GM19468 (cell line): ENCODE measurements at regions not wholly inside any gene's neighbourhood (a gene's known extent, or its start where the extent isn't known, plus 50 kb on each side); places are given as distances from the start of the nearest gene placed in this dataset.
"Not testable (repeated sequence)": the region's sequence is repeated elsewhere in the genome, so short reads cannot be mapped to it uniquely, and the experiment has no call there.

Source experiments
- ATAC-seq: cut with Tn5 transposase; IDR thresholded peaks from one replicate; pipeline ENCODE4 v1.9.1; 2021; ENCODE audit warnings: mild to moderate bottlenecking, moderate library complexity, moderate number of reproducible peaks; ENCODE audit not compliant: unreplicated experiment; ENCODE audit errors: extremely low read depth

GRCh38 chr10:81514811-81515210 lies 360.2 kb upstream of the NRG3 start:
- no peak for ATAC-seq

GRCh38 chr10:81520688-81521087 lies 354.3 kb upstream of the NRG3 start:
- ATAC-seq, result no peak

GRCh38 chr10:81524467-81524866 lies 350.5 kb upstream of the NRG3 start:
- no peak for ATAC-seq

GRCh38 chr10:81532403-81532802 lies 342.6 kb upstream of the NRG3 start:
- ATAC-seq, result no peak

- no peak for ATAC-seq
Observed at GRCh38 chr10:81534991-81535390, 340.0 kb upstream of the NRG3 start.

- ATAC-seq, result no peak
Observed at GRCh38 chr10:81541517-81541916, 333.5 kb upstream of the NRG3 start.

- no peak for ATAC-seq
Observed at GRCh38 chr10:81546243-81546642, 328.8 kb upstream of the NRG3 start.

GRCh38 chr10:81548160-81548559 lies 326.8 kb upstream of the NRG3 start:
- no peak for ATAC-seq

- ATAC-seq, result no peak
Observed at GRCh38 chr10:81564143-81564542, 310.9 kb upstream of the NRG3 start.

- no peak for ATAC-seq
Observed at GRCh38 chr10:81569488-81569887, 305.5 kb upstream of the NRG3 start.

- no peak for ATAC-seq
Observed at GRCh38 chr10:81570349-81570748, 304.6 kb upstream of the NRG3 start.

GRCh38 chr10:81570878-81571794 lies 303.9 kb upstream of the NRG3 start:
- no peak for ATAC-seq

- no peak for ATAC-seq
Observed at GRCh38 chr10:81575036-81575435, 300.0 kb upstream of the NRG3 start.

- no peak for ATAC-seq
Observed at GRCh38 chr10:81576336-81576735, 298.7 kb upstream of the NRG3 start.

GRCh38 chr10:81594991-81595390 lies 280.0 kb upstream of the NRG3 start:
- no peak for ATAC-seq

- ATAC-seq, result no peak
Observed at GRCh38 chr10:81600185-81600584, 274.8 kb upstream of the NRG3 start.

- no peak for ATAC-seq
Observed at GRCh38 chr10:81603106-81603620, 271.8 kb upstream of the NRG3 start.

GRCh38 chr10:81644485-81644884 lies 230.5 kb upstream of the NRG3 start:
- not testable (repeated sequence) for ATAC-seq

- no peak for ATAC-seq
Observed at GRCh38 chr10:81655986-81656385, 219.0 kb upstream of the NRG3 start.

GRCh38 chr10:81662837-81663236 lies 212.2 kb upstream of the NRG3 start:
- ATAC-seq, result no peak

GRCh38 chr10:81664800-81665199 lies 210.2 kb upstream of the NRG3 start:
- ATAC-seq, result not testable (repeated sequence)

- no peak for ATAC-seq
Observed at GRCh38 chr10:81674941-81675340, 200.1 kb upstream of the NRG3 start.
